Stimulated activated CD4-positive, alpha-beta T cell treated with anti-CD3 and anti-CD28 coated beads, Interleukin-2, amount 100 ng/mL, for 24 hours (primary cell): ENCODE measurements at regions not wholly inside any gene's neighbourhood (a gene's known extent, or its start where the extent isn't known, plus 50 kb on each side); places are given as distances from the start of the nearest gene placed in this dataset.

Experiments used
- DNase-seq, 2 donors: peaks; one replicate each; pipeline ENCODE4 v3.0.0-alpha.2; 2020

DNA sequence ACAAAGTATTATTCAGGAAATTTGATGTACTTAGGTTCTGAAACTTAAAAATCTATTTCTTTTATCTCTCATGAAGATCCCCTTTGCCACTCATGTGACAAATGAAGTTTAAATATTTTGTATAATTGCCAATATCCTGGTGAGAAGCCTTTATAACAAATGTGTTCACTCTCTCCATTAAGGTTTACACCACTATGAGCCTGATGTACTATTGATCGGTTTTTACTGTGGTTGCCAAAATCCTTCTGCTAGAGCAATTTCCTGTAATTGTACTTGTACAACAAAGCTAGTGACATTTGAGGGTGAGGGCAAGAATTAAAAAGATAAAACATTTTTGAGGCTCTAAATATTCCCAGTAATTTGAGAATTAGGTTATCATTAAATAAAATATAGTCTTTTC is 222.3 kb upstream of the CDH19 start:
- no peak for DNase-seq

DNA sequence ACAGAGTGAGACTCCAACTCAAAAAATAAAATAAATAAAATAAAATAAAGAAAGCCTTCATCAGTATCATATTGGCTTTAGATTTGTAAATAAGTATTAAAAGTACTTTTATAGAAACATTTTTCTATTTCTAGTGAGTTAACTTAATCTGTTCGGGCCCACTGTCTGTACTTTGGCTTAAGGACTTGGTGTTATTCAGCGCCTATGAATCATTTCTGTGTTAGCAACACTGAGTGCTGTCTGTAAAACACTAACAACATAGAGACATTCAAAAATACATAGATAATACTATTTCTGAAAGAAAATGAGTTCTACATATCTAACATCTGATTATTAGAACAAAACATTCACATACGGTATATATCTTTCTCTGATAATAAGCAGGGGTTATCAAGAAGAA is 221.5 kb upstream of the CDH19 start:
- no peak for DNase-seq

DNA sequence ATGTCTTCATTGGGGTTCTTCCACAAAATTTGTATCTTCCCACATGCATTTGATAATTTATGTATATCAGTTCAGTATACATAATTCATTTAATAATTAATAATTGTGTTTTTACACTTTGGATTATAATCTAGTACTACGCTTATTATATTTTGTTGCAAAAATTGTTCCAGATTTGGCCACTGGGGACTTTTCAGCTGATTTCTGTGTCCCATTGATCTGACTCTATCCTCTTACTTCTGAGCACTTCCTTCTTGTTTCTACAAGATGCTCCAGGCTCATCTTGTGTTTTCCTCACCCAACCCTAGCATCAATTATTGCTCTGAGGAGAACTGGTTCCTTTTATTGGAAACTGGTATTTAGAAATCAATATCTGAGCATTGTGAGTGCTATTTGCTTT is 215.3 kb upstream of the CDH19 start:
- no peak for DNase-seq

DNA sequence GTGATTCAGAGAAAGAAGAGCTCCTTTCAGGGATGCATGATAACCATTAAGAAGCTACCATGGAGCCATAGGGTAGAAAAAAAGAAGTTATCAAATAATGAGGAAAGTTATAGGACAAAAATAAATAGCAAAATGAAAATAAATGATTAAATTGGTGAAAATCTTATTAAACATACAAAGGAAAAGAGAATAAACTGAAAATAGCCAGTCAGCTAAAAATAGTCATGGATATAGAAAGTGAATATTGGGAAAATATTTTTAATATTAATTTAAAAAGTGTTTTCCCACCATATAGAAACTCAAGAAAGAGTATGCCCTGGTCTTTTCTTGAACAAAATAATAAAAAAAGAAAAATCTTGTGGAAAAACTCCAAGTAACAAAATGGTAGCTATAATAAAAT is 209.2 kb upstream of the CDH19 start:
- no peak for DNase-seq

DNA sequence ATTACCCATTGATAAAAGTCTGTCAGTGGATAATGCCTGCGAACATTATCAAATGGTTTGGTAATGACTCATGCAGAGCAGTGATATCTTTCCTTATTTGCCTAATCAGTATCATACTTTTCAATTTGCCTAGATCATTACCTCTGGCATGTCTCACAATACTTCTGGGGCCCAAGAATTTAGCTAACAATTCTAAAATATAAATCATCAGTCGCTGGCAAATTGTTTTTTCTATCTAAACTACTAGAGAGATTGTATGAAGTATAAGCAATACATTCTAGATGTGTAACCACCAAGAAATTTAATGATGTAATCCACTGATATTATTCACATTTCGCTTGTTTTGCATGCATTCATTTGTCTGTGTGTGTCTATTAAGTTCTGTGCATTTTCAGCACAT is 191.2 kb upstream of the CDH19 start:
- DNase-seq, result no peak

GRCh38 chr18:66792466-66792865 is 188.6 kb upstream of the CDH19 start:
- no peak for DNase-seq

DNA sequence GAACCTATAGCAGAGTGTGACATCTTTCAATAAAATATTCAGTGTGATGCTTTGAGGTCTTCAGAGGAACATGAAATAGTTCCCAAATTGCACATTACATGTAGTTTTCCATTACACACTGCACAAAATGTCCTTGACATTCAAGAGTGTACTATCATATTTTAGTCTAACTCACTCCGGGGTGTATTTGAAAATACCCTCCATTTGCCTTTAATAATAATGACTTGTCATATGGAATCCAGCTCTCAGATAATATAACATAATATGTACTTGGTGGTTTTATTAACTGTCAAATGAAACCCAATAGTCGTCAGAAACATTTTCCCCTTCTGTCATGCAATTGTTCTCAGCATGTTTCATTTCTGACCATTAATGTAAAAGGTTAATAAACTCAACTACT is 176.7 kb upstream of the CDH19 start:
- no peak for DNase-seq

- DNase-seq, result no peak
Observed at GRCh38 chr18:66778048-66778447, 174.2 kb upstream of the CDH19 start.

GRCh38 chr18:66769375-66769774 is 165.5 kb upstream of the CDH19 start:
- no peak for DNase-seq

GRCh38 chr18:66764230-66764629 is 160.3 kb upstream of the CDH19 start:
- DNase-seq, result no peak

GRCh38 chr18:66761166-66761565 is 157.3 kb upstream of the CDH19 start:
- no peak for DNase-seq

DNA sequence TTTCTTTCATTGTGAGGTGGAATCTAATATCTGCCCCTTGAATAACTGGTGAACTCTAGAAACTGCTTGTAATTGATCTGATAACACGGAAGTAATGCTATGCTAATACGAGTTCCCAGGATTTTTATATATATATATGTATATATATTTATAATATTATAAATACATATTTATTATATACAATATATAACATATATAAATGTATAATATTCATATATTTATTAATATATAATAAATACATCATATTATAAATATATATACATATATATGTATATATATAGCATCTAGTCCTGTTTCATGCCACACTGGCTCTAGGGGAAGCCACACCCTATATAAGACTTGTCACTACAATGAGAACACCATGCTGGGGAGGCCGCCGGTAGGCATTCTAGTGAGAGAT is 156.7 kb upstream of the CDH19 start:
- DNase-seq, result no peak

- DNase-seq, result no peak
Observed at GRCh38 chr18:66759050-66759828, 155.3 kb upstream of the CDH19 start.

DNA sequence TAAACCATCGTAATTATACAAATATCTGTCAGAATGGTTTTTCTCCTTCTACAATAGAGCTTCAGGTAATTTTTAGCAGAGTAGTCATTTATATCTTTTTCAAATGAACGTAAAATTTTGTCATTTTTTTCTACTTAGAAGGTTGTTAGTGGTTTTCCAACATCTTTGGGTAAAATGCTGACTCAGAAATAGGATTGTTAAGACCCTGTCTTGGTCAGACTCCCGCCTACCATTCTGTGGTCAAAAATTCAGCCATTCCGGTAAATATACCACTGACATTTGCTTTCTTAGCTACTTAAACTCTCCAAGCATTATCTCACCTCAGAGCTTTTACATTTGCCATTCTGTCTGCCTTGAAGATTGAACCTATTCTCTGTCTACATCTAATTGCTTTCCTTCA is 154.1 kb upstream of the CDH19 start:
- no peak for DNase-seq

- no peak for DNase-seq
Observed at GRCh38 chr18:66754335-66754734, 150.4 kb upstream of the CDH19 start.

GRCh38 chr18:66752733-66753132 is 148.8 kb upstream of the CDH19 start:
- no peak for DNase-seq

- no peak for DNase-seq
Observed at GRCh38 chr18:66749481-66750035, 145.7 kb upstream of the CDH19 start.

DNA sequence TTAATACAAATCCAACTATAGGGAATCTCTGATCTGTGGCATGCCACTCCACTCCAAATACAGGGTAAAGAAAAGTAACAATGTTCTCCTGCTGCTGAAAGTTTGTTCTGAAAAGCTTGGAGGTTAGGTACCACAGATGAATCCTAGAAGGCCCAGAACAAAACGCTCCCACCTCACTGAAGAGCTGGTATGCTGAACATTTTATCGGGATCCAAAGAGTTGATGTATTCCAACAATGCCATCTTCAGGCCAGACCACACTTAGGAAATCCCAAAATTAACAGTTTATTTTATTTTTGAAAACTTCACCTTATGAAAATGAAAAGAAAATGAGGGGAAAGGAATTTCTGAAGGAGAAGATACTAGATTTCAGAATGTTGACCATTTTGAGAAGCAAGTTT is 145.1 kb upstream of the CDH19 start:
- DNase-seq, result no peak

GRCh38 chr18:66742832-66743231 is 138.9 kb upstream of the CDH19 start:
- no peak for DNase-seq

DNA sequence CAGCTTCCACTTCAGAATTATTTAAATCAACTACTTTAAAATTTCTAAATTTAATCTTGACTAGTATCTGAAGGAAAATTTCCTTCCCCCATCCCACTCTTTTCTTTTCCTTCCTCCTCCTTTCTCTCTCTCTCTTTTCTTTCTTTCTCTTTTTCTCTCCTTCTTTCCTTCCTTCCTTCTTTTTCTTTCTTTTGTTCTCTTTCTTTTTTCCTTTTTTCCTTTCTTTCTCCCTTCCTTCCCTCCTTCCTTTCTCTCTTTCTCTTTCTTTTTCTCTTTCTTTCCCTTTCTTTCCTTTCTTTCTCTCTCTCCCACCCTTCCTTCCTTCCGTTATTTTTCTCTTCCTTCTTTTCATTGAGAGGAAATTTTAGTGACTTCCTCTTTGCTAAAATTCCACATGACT is 132.0 kb upstream of the CDH19 start:
- DNase-seq, result no peak

- no peak for DNase-seq
Observed at GRCh38 chr18:66734451-66734850, 130.6 kb upstream of the CDH19 start.

DNA sequence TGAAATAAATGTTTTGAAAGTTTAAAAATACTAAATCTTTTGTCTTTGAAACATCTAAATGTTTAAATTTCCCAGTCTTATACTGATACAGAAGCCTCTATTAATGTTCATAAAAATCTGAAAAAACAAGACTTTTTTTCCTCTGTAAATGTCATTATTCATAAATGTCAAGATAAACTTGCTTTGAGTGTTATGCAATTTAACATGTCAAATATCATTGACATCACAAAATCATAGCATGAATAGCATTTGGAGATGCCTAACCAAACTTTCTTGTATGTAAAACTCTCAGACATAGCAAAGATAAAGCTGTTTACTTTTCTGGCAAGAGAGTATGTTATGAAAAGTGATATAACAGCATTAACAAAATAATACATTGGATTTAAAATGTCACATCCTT is 128.0 kb upstream of the CDH19 start:
- DNase-seq, result no peak

- DNase-seq, result no peak
Observed at GRCh38 chr18:66729442-66730239, 125.8 kb upstream of the CDH19 start.

DNA sequence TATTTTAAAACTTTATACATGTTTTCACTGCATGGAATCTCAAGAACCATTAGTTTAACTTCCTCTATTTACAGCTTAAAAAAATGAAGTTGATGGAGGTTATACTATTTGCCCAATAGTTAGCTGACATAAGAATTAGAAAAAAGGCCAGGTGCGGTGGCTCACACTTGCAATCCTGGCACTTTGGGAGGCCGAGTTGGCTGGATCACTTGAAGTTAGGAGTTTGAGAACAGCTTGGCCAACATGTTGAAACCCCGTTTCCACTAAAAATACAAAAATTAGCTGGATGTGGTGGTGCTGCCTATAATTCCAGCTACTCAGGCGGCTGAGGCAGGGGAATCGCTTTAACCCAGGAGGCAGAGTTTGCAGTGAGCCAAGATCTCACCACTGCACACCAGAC is 125.1 kb upstream of the CDH19 start:
- DNase-seq, result no peak
